K562 (cell line): ENCODE measurements at regions not wholly inside any gene's neighbourhood (a gene's known extent, or its start where the extent isn't known, plus 50 kb on each side); places are given as distances from the start of the nearest gene placed in this dataset.

Experiments
- FOXJ3 ChIP-seq: sonication (generic); formaldehyde crosslinking; IDR thresholded peaks from 2 replicates; pipeline ENCODE4 v1.4.0; 2020; ENCODE audit warnings: mild to moderate bottlenecking, missing genetic modification reagents
- FOXM1 ChIP-seq, 2 experiments: fragments of 450-650 bp in 1 of 2; sonication (generic) in 1 of 2; formaldehyde crosslinking in 1 of 2; IDR thresholded peaks; 2 replicates each; pipeline versions ENCODE4 v1.6.1 to v1.9.0; 2017 to 2022; ENCODE audit warnings: low read depth in 2 of 2, mild to moderate bottlenecking in 2 of 2, missing genetic modification reagents in 1 of 2, moderate library complexity in 1 of 2
- NFXL1 ChIP-seq: fragments of 450-650 bp; formaldehyde crosslinking; IDR thresholded peaks from 2 replicates; pipeline ENCODE4 v1.4.0; 2021; ENCODE audit warnings: mild to moderate bottlenecking
- TF ChIP-seq, protein P1 (sequence below): sonication (generic); formaldehyde crosslinking; IDR thresholded peaks from 2 replicates; pipeline ENCODE4 v1.4.0; 2020; ENCODE audit warnings: mild to moderate bottlenecking, missing genetic modification reagents
- TF ChIP-seq, protein P2 (sequence below): sonication (generic); formaldehyde crosslinking; IDR thresholded peaks from 2 replicates; pipeline ENCODE4 v1.8.1; 2022; ENCODE audit warnings: missing genetic modification reagents

GRCh38 chr10:33126742-33127141 lies 168.7 kb upstream of the ITGB1 start:
- TF ChIP-seq FOXM1 (IDR thresholded peaks at IDR 0.05; ENCODE audit: low read depth) (no peak), FOXM1 (CRISPR knock-in tag; IDR thresholded peaks at IDR 0.05; ENCODE audit: low read depth) (no peak), NFXL1 (CRISPR knock-in tag) (no peak), FOXJ3 (no peak)
- TF ChIP-seq, protein P1, sequence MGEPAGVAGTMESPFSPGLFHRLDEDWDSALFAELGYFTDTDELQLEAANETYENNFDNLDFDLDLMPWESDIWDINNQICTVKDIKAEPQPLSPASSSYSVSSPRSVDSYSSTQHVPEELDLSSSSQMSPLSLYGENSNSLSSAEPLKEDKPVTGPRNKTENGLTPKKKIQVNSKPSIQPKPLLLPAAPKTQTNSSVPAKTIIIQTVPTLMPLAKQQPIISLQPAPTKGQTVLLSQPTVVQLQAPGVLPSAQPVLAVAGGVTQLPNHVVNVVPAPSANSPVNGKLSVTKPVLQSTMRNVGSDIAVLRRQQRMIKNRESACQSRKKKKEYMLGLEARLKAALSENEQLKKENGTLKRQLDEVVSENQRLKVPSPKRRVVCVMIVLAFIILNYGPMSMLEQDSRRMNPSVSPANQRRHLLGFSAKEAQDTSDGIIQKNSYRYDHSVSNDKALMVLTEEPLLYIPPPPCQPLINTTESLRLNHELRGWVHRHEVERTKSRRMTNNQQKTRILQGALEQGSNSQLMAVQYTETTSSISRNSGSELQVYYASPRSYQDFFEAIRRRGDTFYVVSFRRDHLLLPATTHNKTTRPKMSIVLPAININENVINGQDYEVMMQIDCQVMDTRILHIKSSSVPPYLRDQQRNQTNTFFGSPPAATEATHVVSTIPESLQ (CRISPR knock-in tag), result no peak
- TF ChIP-seq, protein P2, sequence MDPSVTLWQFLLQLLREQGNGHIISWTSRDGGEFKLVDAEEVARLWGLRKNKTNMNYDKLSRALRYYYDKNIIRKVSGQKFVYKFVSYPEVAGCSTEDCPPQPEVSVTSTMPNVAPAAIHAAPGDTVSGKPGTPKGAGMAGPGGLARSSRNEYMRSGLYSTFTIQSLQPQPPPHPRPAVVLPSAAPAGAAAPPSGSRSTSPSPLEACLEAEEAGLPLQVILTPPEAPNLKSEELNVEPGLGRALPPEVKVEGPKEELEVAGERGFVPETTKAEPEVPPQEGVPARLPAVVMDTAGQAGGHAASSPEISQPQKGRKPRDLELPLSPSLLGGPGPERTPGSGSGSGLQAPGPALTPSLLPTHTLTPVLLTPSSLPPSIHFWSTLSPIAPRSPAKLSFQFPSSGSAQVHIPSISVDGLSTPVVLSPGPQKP, result no peak
